H1 (cell line): ENCODE measurements at regions not wholly inside any gene's neighbourhood (a gene's known extent, or its start where the extent isn't known, plus 50 kb on each side); places are given as distances from the start of the nearest gene placed in this dataset.

Experiments
- ASH2L ChIP-seq: fragments of 200-600, 300-600 bp; sonication (generic); IDR thresholded peaks from one replicate; pipeline ENCODE4 v1.7.1; 2017; ENCODE audit warnings: low read length
- BACH1 ChIP-seq: IDR thresholded peaks from 2 replicates; pipeline ENCODE4 v1.6.1; 2012; ENCODE audit warnings: low read length, improper control_type of control experiment
- CHD7 ChIP-seq: fragments of 300-600 bp; sonication (generic); IDR thresholded peaks from 2 replicates; pipeline ENCODE4 v1.7.1; 2012; ENCODE audit warnings: low read length, moderate library complexity, mild to moderate bottlenecking, inconsistent platforms; ENCODE audit not compliant: insufficient replicate concordance
- EGR1 ChIP-seq: IDR thresholded peaks from 2 replicates; pipeline ENCODE4 v1.6.1; 2011; ENCODE audit warnings: low read depth, low read length, borderline replicate concordance
- MAX ChIP-seq: IDR thresholded peaks from 2 replicates; pipeline ENCODE4 v1.6.1; 2012; ENCODE audit warnings: inconsistent platforms
- SP1 ChIP-seq: IDR thresholded peaks from 2 replicates; pipeline ENCODE4 v1.6.1; 2011; ENCODE audit warnings: low read depth, low read length
- TAF1 ChIP-seq: IDR thresholded peaks from 2 replicates; pipeline ENCODE4 v1.6.1; 2011; ENCODE audit warnings: mild to moderate bottlenecking, low read depth, low read length
- TAF7 ChIP-seq: optimal IDR thresholded peaks from 2 replicates; pipeline ENCODE3; 2011; ENCODE audit warnings: low read depth, mild to moderate bottlenecking, inconsistent platforms, low read length, moderate library complexity, borderline replicate concordance
- TEAD4 ChIP-seq: IDR thresholded peaks from 2 replicates; pipeline ENCODE4 v1.6.1; 2012; ENCODE audit warnings: low read depth, low read length, inconsistent platforms, mixed read lengths

GRCh38 chr13:111475488-111475887, 155.0 kb downstream of the TEX29 start (continued):
- no peak for TF ChIP-seq CHD7
- TF ChIP-seq TAF1, result no peak
- TF ChIP-seq ASH2L, result no peak
- TF ChIP-seq TAF7, result no peak
- no peak for TF ChIP-seq SP1
- TF ChIP-seq EGR1, result no peak
- no peak for TF ChIP-seq MAX
- TF ChIP-seq TEAD4, result no peak
- no peak for TF ChIP-seq BACH1
